Activated CD8-positive, alpha-beta T cell treated with anti-CD3 and anti-CD28 coated beads for 36 hours (primary cell): ENCODE measurements at regions not wholly inside any gene's neighbourhood (a gene's known extent, or its start where the extent isn't known, plus 50 kb on each side); places are given as distances from the start of the nearest gene placed in this dataset.

Experiments used
- ATAC-seq: fragments of 200-7000 bp; cut with Tn5 transposase; one replicate; pipeline ENCODE4 v1.10.0; 2021; ENCODE audit warnings: mild to moderate bottlenecking, moderate library complexity
- CTCF ChIA-PET: fragments of 350-600 bp; sonication (Branson Sonifier 250); formaldehyde crosslinking; loops from one replicate; lab custom pipeline; 2021; ENCODE audit warnings: antibody characterized with exemption; lab: Charles Lee
- POLR2A ChIA-PET: fragments of 350-600 bp; sonication (Branson Sonifier 250); formaldehyde crosslinking; loops from one replicate; lab custom pipeline; 2021; ENCODE audit warnings: antibody characterized with exemption; lab: Charles Lee
- DNase-seq: peaks from one replicate; pipeline ENCODE4 v3.0.0-alpha.2; 2020
- H3K27ac Mint-ChIP-seq: one replicate; pipeline ENCODE4 v1.8.0; 2021; ENCODE audit warnings: mild to moderate bottlenecking, mixed read lengths
- H3K27me3 Mint-ChIP-seq: one replicate; pipeline ENCODE4 v1.8.0; 2021; ENCODE audit warnings: mixed read lengths
- H3K36me3 Mint-ChIP-seq: one replicate; pipeline ENCODE4 v1.8.0; 2021; ENCODE audit warnings: low read depth, mixed read lengths
- H3K4me1 Mint-ChIP-seq: one replicate; pipeline ENCODE4 v1.8.0; 2021; ENCODE audit warnings: low read depth, mixed read lengths
- H3K4me3 Mint-ChIP-seq: one replicate; pipeline ENCODE4 v1.8.0; 2021; ENCODE audit warnings: mild to moderate bottlenecking, moderate library complexity, mixed read lengths
- H3K9me3 Mint-ChIP-seq: one replicate; pipeline ENCODE4 v1.8.0; 2021; ENCODE audit warnings: mixed read lengths
- intact Hi-C: fragments of 100-400 bp; cut with micrococcal nuclease; formaldehyde crosslinking; loops from one replicate; pipeline ENCODE4 v1.10.0; 2022
- TF ChIP-seq, protein P1 (sequence below): fragments of 200-600 bp; IDR thresholded peaks from one replicate; pipeline ENCODE4 v1.8.0; 2022; ENCODE audit warnings: antibody characterized with exemption, mild to moderate bottlenecking

GRCh38 chr21:31509194-31510017, 150.1 kb upstream of the SOD1 start:
- TF ChIP-seq, protein P1, sequence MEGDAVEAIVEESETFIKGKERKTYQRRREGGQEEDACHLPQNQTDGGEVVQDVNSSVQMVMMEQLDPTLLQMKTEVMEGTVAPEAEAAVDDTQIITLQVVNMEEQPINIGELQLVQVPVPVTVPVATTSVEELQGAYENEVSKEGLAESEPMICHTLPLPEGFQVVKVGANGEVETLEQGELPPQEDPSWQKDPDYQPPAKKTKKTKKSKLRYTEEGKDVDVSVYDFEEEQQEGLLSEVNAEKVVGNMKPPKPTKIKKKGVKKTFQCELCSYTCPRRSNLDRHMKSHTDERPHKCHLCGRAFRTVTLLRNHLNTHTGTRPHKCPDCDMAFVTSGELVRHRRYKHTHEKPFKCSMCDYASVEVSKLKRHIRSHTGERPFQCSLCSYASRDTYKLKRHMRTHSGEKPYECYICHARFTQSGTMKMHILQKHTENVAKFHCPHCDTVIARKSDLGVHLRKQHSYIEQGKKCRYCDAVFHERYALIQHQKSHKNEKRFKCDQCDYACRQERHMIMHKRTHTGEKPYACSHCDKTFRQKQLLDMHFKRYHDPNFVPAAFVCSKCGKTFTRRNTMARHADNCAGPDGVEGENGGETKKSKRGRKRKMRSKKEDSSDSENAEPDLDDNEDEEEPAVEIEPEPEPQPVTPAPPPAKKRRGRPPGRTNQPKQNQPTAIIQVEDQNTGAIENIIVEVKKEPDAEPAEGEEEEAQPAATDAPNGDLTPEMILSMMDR: peak; percentile 53
- no peaks in the 10 kb centered on the region for H3K36me3 Mint-ChIP-seq
- POLR2A ChIA-PET: interaction anchor here (1.3 kb wide), 1 partner anchor 9 kb away, joined by 3 read pairs; no protein-coding TSS in a partner anchor
- intact Hi-C loops: no loop called here
- DNase-seq (peak; percentile 92), ATAC-seq (peak; percentile 87)
- H3K4me1 Mint-ChIP-seq: peaks cover 26% of the 10 kb centered on the region
- CTCF ChIA-PET: interaction anchor here (1.2 kb wide), 1 partner anchor 9 kb away, joined by 3 read pairs; no protein-coding TSS in a partner anchor
- peak overlapping the region; percentile 28 for H3K27ac Mint-ChIP-seq
- H3K27me3 Mint-ChIP-seq: peaks cover 2% of the 10 kb centered on the region
- no peaks in the 10 kb centered on the region for H3K9me3 Mint-ChIP-seq
- H3K4me3 Mint-ChIP-seq: peak overlapping the region; percentile 18

DNA sequence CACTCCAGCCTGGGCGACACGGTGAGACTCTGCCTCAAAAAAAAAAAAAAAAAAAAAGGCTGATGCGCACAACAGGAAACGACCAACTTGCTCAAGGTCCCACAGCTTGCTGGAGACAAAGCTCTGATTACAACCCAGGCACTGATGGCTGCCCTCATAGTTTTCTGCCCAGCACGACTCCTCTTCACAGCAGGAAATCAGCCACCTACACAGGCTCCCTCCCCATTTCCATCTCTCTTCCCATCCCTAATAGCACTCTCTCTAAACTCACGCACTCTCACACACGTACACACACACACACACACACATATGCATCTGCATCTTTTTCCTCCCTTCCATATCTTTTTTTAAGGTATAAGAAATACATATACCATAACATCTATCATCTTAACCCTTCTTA, 153.5 kb upstream of the SOD1 start:
- intact Hi-C loops: no loop called here

GRCh38 chr21:31503939-31504338, 155.6 kb upstream of the SOD1 start:
- ATAC-seq: no peak
- Mint-ChIP-seq H3K36me3 (no peaks in the 10 kb centered on the region), H3K27ac (no peak overlapping the region), H3K4me3 (no peak overlapping the region), H3K9me3 (no peaks in the 10 kb centered on the region), H3K4me1 (peaks cover 12% of the 10 kb centered on the region), H3K27me3 (no peaks in the 10 kb centered on the region)
- no peak for DNase-seq
- intact Hi-C loops: no loop called here
- ChIA-PET CTCF (interaction anchor here (1.2 kb wide), 1 partner anchor 100 kb away, joined by 3 read pairs; no protein-coding TSS in a partner anchor), POLR2A (no interaction called here)
- TF ChIP-seq, protein P1: no peak

More for the DNA sequence above, 153.5 kb upstream of the SOD1 start:
- TF ChIP-seq, protein P1: no peak
- CTCF ChIA-PET: interaction anchor here (1.0 to 1.6 kb wide), 3 partner anchors 53 to 222 kb away, joined by 3 to 6 read pairs (median 4); no protein-coding TSS in a partner anchor
- Mint-ChIP-seq H3K4me1 (peaks cover 26% of the 10 kb centered on the region), H3K4me3 (no peak overlapping the region), H3K9me3 (no peaks in the 10 kb centered on the region), H3K27me3 (peaks cover 2% of the 10 kb centered on the region), H3K27ac (no peak overlapping the region), H3K36me3 (no peaks in the 10 kb centered on the region)
- ATAC-seq (no peak), DNase-seq (no peak)
- POLR2A ChIA-PET: interaction anchor here (0.6 kb wide), 1 partner anchor 298 kb away, joined by 3 read pairs; no protein-coding TSS in a partner anchor

- ChIA-PET CTCF (no interaction called here), POLR2A (no interaction called here)
- no peaks in the 10 kb centered on the region for H3K9me3 Mint-ChIP-seq
- no peaks in the 10 kb centered on the region for H3K36me3 Mint-ChIP-seq
- ATAC-seq (no peak), DNase-seq (no peak)
- H3K4me1 Mint-ChIP-seq: peaks cover 10% of the 10 kb centered on the region
- H3K27ac Mint-ChIP-seq: no peak overlapping the region
- intact Hi-C loops: no loop called here
- no peak overlapping the region for H3K4me3 Mint-ChIP-seq
- H3K27me3 Mint-ChIP-seq: no peaks in the 10 kb centered on the region
- TF ChIP-seq, protein P1: no peak
Observed at GRCh38 chr21:31503467-31503866, 156.0 kb upstream of the SOD1 start.

GRCh38 chr21:31502537-31503143, 156.9 kb upstream of the SOD1 start:
- peaks cover 10% of the 10 kb centered on the region for H3K4me1 Mint-ChIP-seq
- H3K4me3 Mint-ChIP-seq: no peak overlapping the region
- no peaks in the 10 kb centered on the region for H3K36me3 Mint-ChIP-seq
- TF ChIP-seq, protein P1: no peak
- CTCF ChIA-PET: no interaction called here
- POLR2A ChIA-PET: no interaction called here
- intact Hi-C loops: no loop called here
- ATAC-seq (no peak), DNase-seq (no peak)
- no peak overlapping the region for H3K27ac Mint-ChIP-seq
- H3K27me3 Mint-ChIP-seq: no peaks in the 10 kb centered on the region
- H3K9me3 Mint-ChIP-seq: no peaks in the 10 kb centered on the region
